ENCODE measurements at regions not wholly inside any gene's neighbourhood (a gene's known extent, or its start where the extent isn't known, plus 50 kb on each side); places are given as distances from the start of the nearest gene placed in this dataset.

- H3K79me2 ChIP-seq (ENCODE audit: insufficient read depth, low read depth) = no peaks in the 10 kb centered on the region
- H3K4me2 ChIP-seq = no peak overlapping the region
- H3K36me3 ChIP-seq (ENCODE audit: insufficient read depth) = no peaks in the 10 kb centered on the region
- H3K27me3 ChIP-seq (ENCODE audit: insufficient read depth, low read depth) = no peaks in the 10 kb centered on the region
- no peaks in the 10 kb centered on the region for H3K4me1 ChIP-seq (ENCODE audit: low read depth, poor library complexity, severe bottlenecking)
- H2AFZ ChIP-seq (ENCODE audit: low read depth) = no peak overlapping the region
- no peak overlapping the region for H3K4me3 ChIP-seq (IDR thresholded peaks at IDR 0.05; ENCODE audit: insufficient read depth, low read depth, low read length)
- no peak for TF ChIP-seq CTCF (conservative IDR thresholded peaks at IDR 0.05; ENCODE audit: low read depth, low read length)
- H3K9ac ChIP-seq = no peak overlapping the region
- no peaks in the 10 kb centered on the region for H4K20me1 ChIP-seq (ENCODE audit: insufficient read depth)
- no peak overlapping the region for H3K27ac ChIP-seq
These were observed 118.8 kb downstream of the SMIM20 start for GRCh38 chr4:26032630-26033317.

GRCh38 chr4:26033389-26033788 is 119.4 kb downstream of the SMIM20 start:
- H4K20me1 ChIP-seq (ENCODE audit: insufficient read depth) = no peaks in the 10 kb centered on the region
- H3K4me1 ChIP-seq (ENCODE audit: low read depth, poor library complexity, severe bottlenecking) = no peaks in the 10 kb centered on the region
- H3K4me2 ChIP-seq = no peak overlapping the region
- no peaks in the 10 kb centered on the region for H3K79me2 ChIP-seq (ENCODE audit: insufficient read depth, low read depth)
- H3K27me3 ChIP-seq (ENCODE audit: insufficient read depth, low read depth) = no peaks in the 10 kb centered on the region
- H3K4me3 ChIP-seq (IDR thresholded peaks at IDR 0.05; ENCODE audit: insufficient read depth, low read depth, low read length) = no peak overlapping the region
- H3K36me3 ChIP-seq (ENCODE audit: insufficient read depth) = no peaks in the 10 kb centered on the region
- no peak overlapping the region for H3K9ac ChIP-seq
- TF ChIP-seq CTCF (conservative IDR thresholded peaks at IDR 0.05; ENCODE audit: low read depth, low read length) = no peak
- H2AFZ ChIP-seq (ENCODE audit: low read depth) = no peak overlapping the region
- H3K27ac ChIP-seq = no peak overlapping the region

- Histone ChIP-seq H3K4me2 (no peak overlapping the region), H3K4me3 (IDR thresholded peaks at IDR 0.05; ENCODE audit: insufficient read depth, low read depth, low read length) (no peak overlapping the region), H4K20me1 (ENCODE audit: insufficient read depth) (no peaks in the 10 kb centered on the region), H3K36me3 (ENCODE audit: insufficient read depth) (no peaks in the 10 kb centered on the region), H3K27ac (no peak overlapping the region), H3K27me3 (ENCODE audit: insufficient read depth, low read depth) (no peaks in the 10 kb centered on the region), H3K4me1 (ENCODE audit: low read depth, poor library complexity, severe bottlenecking) (no peaks in the 10 kb centered on the region), H3K79me2 (ENCODE audit: insufficient read depth, low read depth) (no peaks in the 10 kb centered on the region), H2AFZ (ENCODE audit: low read depth) (no peak overlapping the region), H3K9ac (no peak overlapping the region)
- TF ChIP-seq CTCF (conservative IDR thresholded peaks at IDR 0.05; ENCODE audit: low read depth, low read length) = no peak
These were observed 120.8 kb downstream of the SMIM20 start for GRCh38 chr4:26034849-26035248.

GRCh38 chr4:26035921-26036320 is 121.9 kb downstream of the SMIM20 start:
- Histone ChIP-seq H3K4me1 (ENCODE audit: low read depth, poor library complexity, severe bottlenecking) (no peaks in the 10 kb centered on the region), H3K36me3 (ENCODE audit: insufficient read depth) (no peaks in the 10 kb centered on the region), H2AFZ (ENCODE audit: low read depth) (no peak overlapping the region), H3K4me2 (no peak overlapping the region), H3K79me2 (ENCODE audit: insufficient read depth, low read depth) (no peaks in the 10 kb centered on the region), H3K4me3 (IDR thresholded peaks at IDR 0.05; ENCODE audit: insufficient read depth, low read depth, low read length) (no peak overlapping the region), H3K9ac (no peak overlapping the region), H3K27me3 (ENCODE audit: insufficient read depth, low read depth) (no peaks in the 10 kb centered on the region), H4K20me1 (ENCODE audit: insufficient read depth) (no peaks in the 10 kb centered on the region), H3K27ac (no peak overlapping the region)
- TF ChIP-seq CTCF (conservative IDR thresholded peaks at IDR 0.05; ENCODE audit: low read depth, low read length) = no peak

Measured in KMS-11 (cell line).